ENCODE measurements at regions not wholly inside any gene's neighbourhood (a gene's known extent, or its start where the extent isn't known, plus 50 kb on each side); places are given as distances from the start of the nearest gene placed in this dataset.

GRCh38 chr13:107803822-107804495 lies 411.4 kb downstream of the LIG4 start:
- TF ChIP-seq EZH2 (IDR thresholded peaks at IDR 0.05; ENCODE audit: insufficient read depth, low read length) = no peak
- TF ChIP-seq CTCF (IDR thresholded peaks at IDR 0.05; ENCODE audit: insufficient read depth, low read depth, low read length) = no peak

All from astrocyte (in vitro differentiated cells and primary cell).